ENCODE measurements at regions not wholly inside any gene's neighbourhood (a gene's known extent, or its start where the extent isn't known, plus 50 kb on each side); places are given as distances from the start of the nearest gene placed in this dataset.

DNA sequence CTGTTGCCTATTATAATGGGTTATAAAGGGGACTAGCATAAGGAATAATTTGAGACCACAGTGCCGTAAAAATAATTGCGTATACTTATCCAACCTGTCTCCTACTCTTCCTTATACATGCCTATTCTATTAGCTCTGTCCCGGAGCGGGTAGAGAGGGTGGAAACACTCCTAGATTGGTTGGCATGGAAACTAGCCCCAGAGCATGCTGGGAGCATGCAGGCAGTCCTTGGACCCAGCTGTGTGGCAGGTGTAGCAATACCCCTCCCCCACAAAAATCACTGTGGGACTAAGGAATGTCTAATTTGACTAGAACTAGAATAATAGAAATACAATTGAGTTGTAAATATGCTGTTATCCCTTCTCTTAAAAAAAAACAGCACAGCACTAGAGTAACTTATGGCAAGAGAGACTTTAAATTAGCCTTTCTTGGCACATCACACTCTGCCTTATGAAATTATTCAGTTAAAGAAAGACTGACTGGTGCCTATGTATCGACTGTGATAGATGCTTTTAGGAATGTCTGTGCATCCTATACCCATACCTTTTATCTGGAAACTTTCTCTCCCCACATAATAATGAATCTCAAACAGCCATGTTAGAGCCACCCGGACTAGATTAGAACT is 244.0 kb upstream of the DAAM1 start:
- H3K27ac ChIP-seq: peak overlapping the region; percentile 33
- TF ChIP-seq, protein P1, sequence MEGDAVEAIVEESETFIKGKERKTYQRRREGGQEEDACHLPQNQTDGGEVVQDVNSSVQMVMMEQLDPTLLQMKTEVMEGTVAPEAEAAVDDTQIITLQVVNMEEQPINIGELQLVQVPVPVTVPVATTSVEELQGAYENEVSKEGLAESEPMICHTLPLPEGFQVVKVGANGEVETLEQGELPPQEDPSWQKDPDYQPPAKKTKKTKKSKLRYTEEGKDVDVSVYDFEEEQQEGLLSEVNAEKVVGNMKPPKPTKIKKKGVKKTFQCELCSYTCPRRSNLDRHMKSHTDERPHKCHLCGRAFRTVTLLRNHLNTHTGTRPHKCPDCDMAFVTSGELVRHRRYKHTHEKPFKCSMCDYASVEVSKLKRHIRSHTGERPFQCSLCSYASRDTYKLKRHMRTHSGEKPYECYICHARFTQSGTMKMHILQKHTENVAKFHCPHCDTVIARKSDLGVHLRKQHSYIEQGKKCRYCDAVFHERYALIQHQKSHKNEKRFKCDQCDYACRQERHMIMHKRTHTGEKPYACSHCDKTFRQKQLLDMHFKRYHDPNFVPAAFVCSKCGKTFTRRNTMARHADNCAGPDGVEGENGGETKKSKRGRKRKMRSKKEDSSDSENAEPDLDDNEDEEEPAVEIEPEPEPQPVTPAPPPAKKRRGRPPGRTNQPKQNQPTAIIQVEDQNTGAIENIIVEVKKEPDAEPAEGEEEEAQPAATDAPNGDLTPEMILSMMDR (conservative IDR thresholded peaks at IDR 0.05): no peak

DNA sequence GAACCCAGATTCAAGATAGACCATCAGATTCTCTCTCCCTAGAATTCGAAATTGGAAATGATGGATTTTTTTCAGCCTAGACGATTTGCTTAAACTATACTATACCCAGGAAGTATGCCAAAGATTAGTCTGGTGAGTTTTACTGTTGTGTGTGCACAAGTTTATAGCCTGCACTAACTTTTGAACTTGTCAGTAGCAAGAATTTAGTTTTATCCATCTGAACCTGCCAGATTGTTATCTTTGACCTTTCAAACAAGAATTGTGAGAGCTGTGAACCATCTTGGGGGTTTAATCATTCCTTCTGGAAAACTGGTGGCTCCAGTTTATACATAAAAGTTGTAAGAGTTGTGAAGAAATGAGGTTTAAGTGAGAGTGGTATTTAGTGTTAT is 243.5 kb upstream of the DAAM1 start:
- peak overlapping the region; percentile 33 for H3K27ac ChIP-seq
- TF ChIP-seq, protein P1 (conservative IDR thresholded peaks at IDR 0.05): no peak

DNA sequence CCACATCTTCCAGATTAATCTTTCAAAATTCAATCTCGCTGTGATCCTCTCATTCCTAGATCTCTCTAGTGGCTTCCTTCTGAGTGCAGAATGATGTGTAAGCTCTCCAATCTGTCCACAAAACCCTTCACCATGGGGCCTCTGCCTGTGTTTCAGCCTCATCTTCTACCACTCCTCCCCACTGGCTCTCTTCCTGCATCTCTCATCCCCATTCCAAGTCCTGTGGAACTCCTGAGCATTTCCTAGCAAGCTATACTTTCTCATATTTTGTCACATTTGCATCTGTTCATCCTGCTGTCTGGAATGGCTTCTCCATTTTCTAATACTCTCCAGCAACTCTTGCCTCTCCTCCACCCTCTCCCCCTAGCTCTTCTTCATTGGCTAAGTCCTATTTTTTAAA is 242.0 kb upstream of the DAAM1 start:
- TF ChIP-seq, protein P1 (conservative IDR thresholded peaks at IDR 0.05): no peak
- H3K27ac ChIP-seq: no peak overlapping the region

DNA sequence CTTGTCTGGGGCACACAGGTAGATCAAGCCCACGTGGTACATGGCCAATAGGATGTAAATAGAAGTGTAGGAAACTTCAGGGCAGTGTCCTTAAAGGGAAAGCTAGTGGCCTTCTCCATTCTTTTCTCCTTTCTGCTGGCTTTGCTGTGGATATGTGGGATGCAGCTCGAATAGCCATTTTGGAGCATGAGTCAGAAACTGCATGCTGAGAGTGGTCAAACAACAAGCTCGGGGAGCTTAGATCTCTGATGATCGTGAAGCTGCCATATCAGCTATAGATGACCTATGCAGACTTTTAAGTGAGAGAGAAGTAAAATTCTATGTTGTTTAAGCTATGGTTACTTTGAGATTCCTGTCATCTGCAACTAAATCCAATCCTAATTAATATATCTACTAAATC is 241.3 kb upstream of the DAAM1 start:
- no peak overlapping the region for H3K27ac ChIP-seq
- TF ChIP-seq, protein P1 (conservative IDR thresholded peaks at IDR 0.05): no peak

DNA sequence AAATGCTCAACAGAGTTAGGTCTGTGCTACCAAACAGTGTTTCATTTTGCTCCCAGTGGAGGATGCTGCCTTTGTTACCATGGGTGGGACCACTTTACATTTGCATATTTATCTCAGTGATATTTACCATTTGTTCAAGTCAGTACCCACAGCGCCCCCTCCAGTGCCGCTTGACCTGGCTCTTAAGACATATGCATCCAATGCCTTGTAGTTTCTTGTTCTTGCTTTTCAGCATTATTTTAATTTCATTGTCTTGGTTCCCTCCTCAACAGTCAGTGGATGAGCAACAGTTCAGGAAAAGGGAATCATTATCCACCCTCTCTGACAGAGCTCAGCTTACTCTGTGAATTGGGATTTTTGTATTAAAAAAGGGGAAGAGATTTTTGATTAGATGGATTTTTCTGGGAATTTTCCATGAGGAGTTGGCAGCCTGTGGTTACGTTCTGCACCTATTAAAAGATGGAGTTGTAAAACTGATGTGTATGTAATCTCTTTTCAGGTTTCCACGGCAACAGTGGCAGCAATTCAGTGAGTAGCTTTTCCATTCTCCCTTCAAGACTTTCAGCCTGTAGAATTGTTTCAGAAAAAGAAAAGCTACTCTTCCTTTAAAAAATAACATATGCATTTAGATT is 240.5 kb upstream of the DAAM1 start:
- no peak overlapping the region for H3K27ac ChIP-seq
- TF ChIP-seq, protein P1 (conservative IDR thresholded peaks at IDR 0.05): no peak

DNA sequence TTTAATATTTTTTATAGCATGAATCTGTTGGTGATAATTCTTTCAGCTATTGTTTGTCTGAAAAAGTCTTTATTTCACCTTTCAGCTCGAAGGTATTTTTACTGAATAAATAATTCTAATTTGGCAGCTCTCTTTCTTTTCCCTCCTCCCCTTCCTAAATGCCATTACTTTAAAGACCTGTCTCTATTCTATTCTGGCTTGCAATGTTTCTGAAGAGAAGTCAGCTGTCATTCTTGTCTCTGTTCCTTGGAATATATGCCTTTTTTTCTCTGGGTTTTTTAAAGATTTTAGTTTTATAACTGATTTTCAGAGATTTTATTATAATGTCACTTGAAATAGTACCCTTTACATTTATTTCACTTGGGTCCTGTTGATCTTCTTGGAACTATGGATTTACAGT is 237.9 kb upstream of the DAAM1 start:
- TF ChIP-seq, protein P1 (conservative IDR thresholded peaks at IDR 0.05): no peak
- no peak overlapping the region for H3K27ac ChIP-seq

DNA sequence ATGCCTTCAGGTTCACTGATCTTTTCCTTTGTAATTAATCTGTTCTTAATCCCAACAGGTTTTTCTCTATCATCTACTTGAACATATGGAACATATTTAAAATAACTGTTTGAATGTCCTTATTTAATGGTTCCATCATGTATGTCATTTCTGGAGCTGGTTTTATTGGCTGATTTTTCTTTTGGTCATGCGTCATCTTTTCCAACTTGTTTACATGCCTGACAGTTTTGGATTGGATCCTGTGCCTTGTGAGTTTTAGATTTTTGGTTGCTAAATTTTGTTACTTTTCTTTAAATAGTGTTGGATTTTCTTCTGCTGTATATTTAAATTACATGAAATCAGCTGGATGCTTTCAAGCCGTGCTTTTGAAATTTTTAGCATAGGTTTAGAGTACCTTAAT is 237.3 kb upstream of the DAAM1 start:
- no peak overlapping the region for H3K27ac ChIP-seq
- TF ChIP-seq, protein P1 (conservative IDR thresholded peaks at IDR 0.05): no peak

Measured in VCaP (cell line).